ENCODE measurements at regions not wholly inside any gene's neighbourhood (a gene's known extent, or its start where the extent isn't known, plus 50 kb on each side); places are given as distances from the start of the nearest gene placed in this dataset.

DNA sequence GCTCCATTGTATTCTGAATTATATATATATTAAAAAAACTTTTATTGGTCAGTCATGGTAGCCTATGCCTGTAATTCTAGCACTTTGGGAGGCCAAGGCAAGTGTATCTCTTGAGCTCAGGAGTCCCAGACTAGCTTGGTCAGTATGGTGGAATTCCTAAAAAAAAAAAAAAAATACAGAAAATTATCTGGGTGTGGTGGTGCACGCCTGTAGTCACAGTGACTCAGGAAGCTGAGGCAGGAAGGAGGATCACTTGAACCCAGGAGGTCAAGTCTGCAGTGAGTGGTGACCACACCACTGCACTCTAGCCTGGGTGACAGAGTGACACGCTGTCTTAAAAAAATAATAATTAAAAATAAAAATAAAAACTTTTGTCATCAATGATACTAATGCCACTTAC, 133.2 kb downstream of the FAT3 start:
- TF ChIP-seq, protein P1, sequence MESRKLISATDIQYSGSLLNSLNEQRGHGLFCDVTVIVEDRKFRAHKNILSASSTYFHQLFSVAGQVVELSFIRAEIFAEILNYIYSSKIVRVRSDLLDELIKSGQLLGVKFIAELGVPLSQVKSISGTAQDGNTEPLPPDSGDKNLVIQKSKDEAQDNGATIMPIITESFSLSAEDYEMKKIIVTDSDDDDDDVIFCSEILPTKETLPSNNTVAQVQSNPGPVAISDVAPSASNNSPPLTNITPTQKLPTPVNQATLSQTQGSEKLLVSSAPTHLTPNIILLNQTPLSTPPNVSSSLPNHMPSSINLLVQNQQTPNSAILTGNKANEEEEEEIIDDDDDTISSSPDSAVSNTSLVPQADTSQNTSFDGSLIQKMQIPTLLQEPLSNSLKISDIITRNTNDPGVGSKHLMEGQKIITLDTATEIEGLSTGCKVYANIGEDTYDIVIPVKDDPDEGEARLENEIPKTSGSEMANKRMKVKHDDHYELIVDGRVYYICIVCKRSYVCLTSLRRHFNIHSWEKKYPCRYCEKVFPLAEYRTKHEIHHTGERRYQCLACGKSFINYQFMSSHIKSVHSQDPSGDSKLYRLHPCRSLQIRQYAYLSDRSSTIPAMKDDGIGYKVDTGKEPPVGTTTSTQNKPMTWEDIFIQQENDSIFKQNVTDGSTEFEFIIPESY (IDR thresholded peaks at IDR 0.05): no peak
- TF ChIP-seq RAD21 (IDR thresholded peaks at IDR 0.05): no peak
- no peak for TF ChIP-seq YY1 (IDR thresholded peaks at IDR 0.05)
- TF ChIP-seq, protein P2, sequence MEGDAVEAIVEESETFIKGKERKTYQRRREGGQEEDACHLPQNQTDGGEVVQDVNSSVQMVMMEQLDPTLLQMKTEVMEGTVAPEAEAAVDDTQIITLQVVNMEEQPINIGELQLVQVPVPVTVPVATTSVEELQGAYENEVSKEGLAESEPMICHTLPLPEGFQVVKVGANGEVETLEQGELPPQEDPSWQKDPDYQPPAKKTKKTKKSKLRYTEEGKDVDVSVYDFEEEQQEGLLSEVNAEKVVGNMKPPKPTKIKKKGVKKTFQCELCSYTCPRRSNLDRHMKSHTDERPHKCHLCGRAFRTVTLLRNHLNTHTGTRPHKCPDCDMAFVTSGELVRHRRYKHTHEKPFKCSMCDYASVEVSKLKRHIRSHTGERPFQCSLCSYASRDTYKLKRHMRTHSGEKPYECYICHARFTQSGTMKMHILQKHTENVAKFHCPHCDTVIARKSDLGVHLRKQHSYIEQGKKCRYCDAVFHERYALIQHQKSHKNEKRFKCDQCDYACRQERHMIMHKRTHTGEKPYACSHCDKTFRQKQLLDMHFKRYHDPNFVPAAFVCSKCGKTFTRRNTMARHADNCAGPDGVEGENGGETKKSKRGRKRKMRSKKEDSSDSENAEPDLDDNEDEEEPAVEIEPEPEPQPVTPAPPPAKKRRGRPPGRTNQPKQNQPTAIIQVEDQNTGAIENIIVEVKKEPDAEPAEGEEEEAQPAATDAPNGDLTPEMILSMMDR (IDR thresholded peaks at IDR 0.05; ENCODE audit: low read depth, low read length, missing input control): no peak
- TF ChIP-seq TAF1 (conservative IDR thresholded peaks at IDR 0.05): no peak
- TF ChIP-seq FOXA1 (IDR thresholded peaks at IDR 0.05): no peak
- TF ChIP-seq, protein P3, sequence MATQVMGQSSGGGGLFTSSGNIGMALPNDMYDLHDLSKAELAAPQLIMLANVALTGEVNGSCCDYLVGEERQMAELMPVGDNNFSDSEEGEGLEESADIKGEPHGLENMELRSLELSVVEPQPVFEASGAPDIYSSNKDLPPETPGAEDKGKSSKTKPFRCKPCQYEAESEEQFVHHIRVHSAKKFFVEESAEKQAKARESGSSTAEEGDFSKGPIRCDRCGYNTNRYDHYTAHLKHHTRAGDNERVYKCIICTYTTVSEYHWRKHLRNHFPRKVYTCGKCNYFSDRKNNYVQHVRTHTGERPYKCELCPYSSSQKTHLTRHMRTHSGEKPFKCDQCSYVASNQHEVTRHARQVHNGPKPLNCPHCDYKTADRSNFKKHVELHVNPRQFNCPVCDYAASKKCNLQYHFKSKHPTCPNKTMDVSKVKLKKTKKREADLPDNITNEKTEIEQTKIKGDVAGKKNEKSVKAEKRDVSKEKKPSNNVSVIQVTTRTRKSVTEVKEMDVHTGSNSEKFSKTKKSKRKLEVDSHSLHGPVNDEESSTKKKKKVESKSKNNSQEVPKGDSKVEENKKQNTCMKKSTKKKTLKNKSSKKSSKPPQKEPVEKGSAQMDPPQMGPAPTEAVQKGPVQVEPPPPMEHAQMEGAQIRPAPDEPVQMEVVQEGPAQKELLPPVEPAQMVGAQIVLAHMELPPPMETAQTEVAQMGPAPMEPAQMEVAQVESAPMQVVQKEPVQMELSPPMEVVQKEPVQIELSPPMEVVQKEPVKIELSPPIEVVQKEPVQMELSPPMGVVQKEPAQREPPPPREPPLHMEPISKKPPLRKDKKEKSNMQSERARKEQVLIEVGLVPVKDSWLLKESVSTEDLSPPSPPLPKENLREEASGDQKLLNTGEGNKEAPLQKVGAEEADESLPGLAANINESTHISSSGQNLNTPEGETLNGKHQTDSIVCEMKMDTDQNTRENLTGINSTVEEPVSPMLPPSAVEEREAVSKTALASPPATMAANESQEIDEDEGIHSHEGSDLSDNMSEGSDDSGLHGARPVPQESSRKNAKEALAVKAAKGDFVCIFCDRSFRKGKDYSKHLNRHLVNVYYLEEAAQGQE (IDR thresholded peaks at IDR 0.05): no peak
- no peak for TF ChIP-seq SP1 (IDR thresholded peaks at IDR 0.05)

Measured in liver (tissue), 3 donors.